Daoy (cell line): ENCODE measurements at regions not wholly inside any gene's neighbourhood (a gene's known extent, or its start where the extent isn't known, plus 50 kb on each side); places are given as distances from the start of the nearest gene placed in this dataset.

Experiments used
- DNase-seq: peaks from one replicate; pipeline ENCODE4 v3.0.0-alpha.2; 2015; ENCODE audit warnings: low read depth

DNA sequence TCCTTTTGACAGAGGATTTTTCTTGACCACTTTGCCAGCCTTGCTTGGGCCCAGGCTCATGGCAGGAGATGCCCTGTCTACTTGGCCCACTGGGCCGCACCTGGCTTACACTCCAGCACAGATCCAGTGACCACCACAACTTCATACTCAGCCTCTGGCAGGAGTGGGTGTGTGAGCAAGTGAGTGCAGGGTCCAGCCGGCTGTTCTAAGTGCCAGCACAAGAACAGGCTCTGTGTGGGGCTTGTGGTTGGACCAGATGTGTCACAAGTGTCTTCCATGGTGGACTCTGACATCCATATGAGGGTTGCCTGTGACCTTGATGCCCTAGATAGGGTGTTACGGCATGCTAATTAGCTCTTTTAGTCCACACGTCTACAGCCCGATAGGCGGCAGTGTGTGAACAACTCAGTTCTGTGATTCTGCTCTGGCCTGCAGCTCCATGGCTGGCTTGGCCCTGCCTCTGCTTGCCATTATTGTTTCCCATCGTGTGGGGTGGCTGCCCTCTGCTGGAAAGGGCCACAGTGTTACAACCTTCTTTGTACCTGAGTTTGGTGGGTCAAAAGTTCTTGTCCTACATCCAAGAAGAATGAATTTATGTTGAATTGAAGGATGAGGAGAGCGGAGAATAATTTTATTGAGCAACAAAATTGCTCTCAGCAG lies 1089.1 kb downstream of the SLC6A15 start:
- DNase-seq = peak; percentile 33

DNA sequence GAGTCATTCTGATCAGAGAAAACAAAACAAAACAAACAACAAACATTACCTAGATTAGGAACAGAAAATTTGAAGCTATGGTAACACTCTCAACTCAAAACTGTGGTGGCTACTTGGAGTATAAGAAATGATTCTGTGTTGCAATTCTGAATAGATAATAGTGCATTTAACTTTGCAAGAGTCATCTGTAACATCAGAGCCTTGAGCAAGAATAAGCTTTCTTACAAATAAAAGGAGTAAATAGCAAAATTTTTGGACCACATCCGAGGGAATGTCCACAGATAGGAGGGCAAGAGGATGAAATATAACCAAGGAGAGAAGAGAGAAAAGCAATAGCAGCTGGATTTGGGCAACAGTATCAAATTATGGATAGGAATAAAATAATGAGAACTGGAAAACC lies 1090.6 kb downstream of the SLC6A15 start:
- no peak for DNase-seq

DNA sequence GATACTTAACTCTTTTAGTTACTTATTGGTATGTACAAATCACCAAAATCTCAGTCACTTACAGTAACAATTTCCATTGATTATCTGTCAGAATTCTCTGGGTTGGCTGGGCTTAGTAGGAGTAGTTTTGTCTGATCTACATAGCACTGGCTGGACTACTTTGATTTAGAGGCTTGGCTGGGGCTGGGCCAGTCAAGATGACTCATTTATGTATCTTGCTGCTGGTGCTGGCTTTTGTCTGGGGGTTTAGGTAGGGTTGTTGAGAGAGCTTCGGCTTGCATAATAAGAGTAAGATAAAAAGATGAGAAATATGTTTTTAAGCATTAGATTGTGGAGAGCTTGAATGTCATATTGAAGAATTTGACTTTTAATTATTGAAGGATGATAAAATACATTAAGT lies 1093.7 kb downstream of the SLC6A15 start:
- no peak for DNase-seq

DNA sequence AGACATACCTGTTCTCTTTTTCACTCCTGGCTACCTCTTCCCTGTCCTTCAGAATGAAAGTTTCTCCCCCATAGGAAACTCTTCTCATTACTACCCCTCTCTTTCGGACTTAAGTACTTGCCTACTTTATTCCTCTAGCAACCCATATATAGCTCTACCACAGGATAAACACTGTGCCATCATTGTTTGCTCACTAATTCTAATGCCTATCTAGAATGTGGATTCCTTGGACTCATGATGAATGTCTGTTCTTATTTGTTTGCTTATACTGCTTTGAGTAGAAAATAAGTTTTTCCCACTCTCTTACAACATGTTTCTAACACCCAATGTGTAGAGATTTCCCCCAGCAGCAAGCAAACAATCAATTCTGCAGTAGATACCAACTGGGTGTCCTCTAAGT lies 1094.9 kb downstream of the SLC6A15 start:
- DNase-seq = no peak

DNA sequence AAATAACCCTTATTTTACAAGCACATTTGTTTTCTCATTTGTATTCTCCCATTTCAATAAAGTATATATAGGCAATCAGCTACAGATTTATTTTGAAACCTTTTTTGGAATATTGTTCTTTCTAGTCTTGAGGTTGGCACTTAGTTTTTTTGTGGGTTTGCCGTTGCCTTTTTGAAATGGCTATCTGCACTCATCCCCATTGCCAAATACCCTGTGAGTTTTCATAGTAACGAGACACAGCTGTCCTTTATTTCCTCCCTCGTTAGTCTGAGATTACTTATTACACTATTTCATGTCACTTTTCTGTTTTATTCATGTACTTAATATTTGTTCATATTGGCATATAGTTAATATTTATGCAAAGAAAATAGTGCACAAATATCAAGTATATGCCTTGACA lies 1104.0 kb downstream of the SLC6A15 start:
- no peak for DNase-seq

DNA sequence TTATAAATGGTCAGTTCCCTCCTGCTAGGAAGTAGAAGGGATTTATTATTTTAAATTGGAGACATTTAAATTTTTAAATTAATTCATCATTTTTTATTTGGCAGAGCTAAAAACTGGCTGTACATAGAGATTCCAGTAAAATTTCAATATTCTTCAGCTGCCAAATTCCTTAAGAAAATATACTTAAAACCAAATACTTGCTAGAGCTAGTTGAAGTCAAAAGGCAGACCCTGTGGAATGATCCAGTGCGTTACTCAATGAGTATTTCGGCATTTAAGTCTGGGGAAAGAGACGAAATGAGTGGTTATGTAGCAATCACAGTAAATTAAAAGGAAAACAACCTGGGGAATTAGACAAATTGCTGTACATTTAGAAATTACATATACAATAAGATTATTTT lies 1104.7 kb downstream of the SLC6A15 start:
- DNase-seq = no peak

DNA sequence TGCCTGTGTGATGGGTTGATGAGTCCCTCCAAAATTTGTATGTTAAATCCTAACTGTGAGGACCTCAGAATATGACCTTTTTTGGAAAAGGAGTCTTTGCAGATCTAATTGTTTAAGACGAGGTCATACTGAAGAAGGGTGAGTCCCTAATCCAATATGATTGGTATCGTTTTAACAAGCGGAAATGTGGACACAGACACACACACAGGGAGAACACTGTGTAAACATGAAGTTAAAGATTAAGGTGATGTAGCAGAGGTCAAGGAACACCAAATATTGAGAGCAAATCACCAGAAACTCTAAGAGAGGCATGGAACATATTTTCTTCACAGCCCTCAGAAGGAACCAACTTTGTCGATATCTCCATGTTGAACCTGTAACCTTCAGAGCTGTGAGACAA lies 1106.7 kb downstream of the SLC6A15 start:
- DNase-seq = no peak

DNA sequence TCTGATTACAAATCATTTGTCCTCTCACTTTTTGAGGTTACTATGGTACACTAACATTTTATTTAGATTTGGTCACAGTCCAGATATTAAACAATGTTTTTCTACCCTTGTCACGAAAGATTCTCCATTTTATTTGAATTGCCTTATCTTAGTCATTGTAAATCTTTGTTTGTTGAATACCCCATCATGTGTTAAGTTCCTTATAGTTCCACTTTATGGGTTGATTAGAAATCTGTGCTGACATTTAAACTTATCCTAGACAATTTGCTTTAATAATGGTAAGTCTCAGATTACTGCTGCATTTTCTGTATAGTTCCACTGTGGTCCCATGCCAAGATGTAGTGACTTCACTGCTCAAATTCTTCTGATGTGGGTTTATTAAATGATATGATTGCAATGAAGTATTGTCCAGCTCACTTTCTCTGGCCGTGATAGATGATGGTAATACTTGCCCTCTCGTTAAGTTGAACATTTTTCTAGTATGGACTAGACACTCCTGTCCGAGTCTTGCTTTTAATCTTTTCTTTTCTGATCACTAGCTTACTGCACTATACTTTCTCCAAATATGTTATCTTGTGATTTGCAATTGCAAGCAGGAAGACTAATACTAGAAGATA lies 1107.3 kb downstream of the SLC6A15 start:
- no peak for DNase-seq

DNA sequence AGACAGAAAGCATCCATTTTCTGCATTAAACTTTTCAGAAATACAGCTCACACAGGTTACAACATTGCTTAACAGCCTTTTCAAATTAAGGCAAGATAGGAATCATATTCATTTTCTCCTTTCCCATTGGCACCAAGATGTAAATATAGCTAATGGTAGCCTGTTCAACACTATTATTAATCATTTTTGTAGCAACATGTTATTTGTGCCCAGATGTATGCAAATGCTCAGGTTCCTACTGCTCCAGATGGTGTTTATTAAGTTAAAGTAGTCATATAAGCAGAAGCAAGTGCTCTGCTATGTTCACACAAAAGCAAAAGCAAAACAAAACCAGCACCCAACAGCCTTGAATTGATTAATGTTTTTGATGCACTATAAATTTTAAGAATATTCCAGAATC lies 1110.6 kb downstream of the SLC6A15 start:
- no peak for DNase-seq

DNA sequence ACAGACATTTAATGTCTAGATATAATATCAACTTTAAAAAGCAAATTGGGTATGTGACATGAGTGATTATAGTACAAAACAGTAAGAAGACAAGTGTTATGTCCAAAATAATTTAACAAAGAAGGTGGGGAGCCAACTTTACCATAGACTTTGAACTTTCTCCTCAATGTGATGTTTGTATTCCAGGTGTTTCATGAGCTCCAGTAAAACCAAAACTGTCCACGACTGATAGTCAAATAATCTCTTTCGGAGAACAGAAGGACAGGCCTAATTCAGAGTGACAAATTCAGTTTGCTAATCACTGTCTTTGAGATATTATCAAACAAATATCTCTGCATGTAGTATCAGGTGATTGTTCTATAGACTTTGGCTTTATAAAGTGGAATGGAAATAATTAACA lies 1112.6 kb downstream of the SLC6A15 start:
- no peak for DNase-seq

DNA sequence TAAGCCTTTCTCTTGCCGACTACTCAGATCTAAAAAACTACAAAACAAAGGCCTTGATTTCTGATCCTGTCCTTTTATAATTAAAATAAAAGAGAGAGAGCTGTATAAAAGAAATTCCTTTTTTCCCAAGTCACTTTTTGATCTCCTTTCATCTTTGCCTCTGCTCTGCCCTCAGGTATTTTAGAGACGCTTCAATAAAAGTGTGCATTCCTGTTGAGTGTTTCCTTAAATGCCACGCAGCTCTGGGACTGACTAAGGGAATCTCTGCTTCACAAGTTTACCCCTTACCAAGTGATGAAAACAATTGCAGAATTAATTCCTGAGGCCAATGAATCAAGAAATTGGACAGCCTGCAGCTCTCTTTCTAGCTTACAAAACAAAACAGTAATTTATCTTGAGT lies 1109.8 kb downstream of the TMTC2 start:
- DNase-seq = no peak

DNA sequence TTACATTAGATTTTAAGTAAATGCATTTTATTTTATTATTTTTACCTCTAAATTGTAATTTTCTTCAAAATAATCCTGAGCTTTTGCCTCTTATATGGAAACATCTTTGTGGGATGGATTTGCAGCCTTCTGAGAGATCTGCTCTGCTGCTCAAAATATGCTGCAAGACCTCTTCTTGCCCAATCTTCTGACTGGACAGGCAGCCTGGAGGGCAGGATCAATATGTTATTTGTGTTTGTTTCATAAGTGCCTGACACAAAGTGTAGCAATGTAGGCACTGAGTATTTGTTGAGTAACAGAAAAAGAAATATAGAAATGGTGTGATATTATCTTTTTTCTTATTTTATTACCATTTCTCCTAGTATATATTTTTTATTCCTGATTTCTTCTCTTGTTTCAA lies 1106.9 kb downstream of the TMTC2 start:
- no peak for DNase-seq

DNA sequence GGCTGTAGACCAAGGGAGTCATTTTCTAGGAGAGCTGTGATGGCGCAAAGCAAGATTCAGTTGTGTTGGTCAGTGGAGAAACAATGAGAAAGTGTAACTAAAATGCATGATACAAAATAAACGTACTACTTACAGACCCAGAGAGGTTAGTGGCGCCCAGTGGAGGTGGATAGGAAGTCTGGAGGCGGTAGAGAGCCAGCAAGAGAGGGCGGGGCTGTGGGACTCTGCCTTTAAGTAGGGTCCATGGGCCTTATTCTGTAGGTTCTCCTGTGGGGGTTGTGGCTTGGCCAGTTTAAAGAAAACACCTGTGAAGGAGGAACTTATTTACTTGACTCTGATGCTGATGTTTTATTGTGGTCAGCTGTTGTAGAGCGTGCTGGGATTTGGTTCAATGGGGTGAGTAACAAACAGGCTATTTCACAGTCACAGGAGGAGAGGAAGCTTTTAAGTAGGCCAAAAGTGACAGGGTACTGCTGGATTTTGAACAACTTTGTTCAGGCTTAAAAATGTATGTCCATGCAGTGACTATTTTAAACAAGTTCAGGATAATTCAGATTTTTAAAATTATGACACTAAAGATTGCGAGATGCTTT lies 1097.7 kb downstream of the TMTC2 start:
- no peak for DNase-seq

DNA sequence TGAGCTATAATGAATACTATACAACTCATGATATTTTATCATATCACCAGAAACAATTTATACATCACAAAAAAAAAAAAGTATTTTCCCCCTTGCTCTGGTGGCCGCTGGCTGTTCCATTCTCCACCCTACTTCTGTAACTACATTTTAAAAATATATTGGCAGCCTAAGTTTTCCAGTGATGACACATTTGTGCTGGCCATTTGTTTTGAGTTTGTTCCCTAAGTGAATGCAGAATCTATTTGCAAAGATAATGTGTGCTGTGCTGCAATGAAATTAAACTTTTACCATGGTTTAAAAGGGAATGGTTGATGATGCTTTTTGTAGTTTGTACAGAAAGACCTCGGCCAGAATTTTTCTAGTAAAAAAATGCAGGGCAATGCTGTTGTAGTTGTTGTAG lies 1092.8 kb downstream of the TMTC2 start:
- DNase-seq = no peak

DNA sequence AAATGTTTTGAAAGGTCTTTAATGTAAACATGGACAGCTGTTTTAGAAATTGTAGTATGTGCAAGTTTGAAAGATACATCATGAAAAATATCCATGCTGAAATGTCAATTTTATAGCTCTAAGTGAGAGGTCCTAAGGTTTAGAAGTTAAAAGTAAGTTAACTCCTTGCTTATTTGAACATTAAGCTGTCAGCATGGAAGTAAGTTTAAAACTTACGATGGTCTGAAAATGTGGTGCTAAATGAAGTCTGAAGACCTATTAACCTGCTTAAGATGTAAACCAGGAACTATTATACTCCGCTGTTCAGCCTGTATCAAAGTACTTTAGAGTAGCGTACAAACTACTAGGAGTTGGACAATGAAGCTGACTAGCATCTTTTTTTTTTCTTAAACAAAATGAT lies 1082.4 kb downstream of the TMTC2 start:
- DNase-seq = no peak

DNA sequence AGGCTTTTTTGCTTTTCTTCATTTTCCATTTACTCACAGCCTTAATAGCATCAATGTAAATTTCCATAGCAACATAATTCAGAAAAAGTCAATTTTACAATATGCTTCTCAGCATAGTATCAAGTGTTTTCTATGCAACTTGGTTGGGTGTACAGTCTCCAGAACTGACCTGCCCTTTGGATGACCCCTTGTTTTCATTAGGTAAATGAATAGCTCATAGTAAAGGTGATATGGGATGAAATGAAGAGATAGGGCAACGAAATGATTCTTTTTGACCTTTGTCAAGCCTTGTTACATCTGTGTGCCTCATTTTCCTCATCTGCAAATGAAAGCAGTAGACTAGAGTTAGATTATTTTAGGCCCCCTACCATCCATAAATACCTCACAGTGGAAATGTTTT lies 1081.0 kb downstream of the TMTC2 start:
- no peak for DNase-seq

DNA sequence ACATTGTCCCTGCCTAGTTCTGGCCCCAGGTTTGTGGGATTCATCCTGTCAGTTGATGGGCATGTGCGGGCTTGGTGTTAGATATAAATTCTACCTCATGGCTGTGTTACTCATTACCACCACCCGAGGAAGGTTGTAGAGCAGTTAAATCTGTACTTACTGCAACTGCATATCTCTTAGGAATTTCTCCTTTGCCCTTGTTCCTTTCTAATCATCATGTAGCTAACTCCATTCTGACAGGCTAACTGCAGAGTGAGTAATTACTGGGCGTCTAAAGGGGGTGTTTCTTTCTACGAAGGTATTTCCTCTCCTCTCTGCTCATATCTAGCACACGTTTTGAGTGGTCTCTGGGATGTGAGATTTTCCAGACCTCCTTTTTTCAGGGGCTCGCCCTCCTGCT lies 1076.7 kb downstream of the TMTC2 start:
- DNase-seq = no peak

DNA sequence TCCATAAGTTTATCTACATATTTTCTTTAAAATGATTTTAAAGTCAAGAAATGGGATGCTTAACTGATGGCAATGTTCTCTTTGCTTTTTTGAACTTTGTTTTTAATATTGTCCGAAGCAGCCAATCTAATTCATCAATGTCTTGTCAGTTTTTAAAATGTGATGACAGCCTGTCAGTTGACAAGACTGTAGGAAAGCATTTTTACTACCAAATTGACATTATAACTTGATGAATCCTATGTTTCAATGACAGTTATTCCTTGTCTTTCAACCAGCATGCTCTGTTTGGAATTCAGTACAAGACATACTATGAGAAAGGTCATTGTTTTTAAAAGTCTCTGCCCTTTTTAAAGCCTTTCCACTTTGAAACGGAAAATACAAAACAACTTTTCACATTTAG lies 1073.2 kb downstream of the TMTC2 start:
- DNase-seq = no peak

DNA sequence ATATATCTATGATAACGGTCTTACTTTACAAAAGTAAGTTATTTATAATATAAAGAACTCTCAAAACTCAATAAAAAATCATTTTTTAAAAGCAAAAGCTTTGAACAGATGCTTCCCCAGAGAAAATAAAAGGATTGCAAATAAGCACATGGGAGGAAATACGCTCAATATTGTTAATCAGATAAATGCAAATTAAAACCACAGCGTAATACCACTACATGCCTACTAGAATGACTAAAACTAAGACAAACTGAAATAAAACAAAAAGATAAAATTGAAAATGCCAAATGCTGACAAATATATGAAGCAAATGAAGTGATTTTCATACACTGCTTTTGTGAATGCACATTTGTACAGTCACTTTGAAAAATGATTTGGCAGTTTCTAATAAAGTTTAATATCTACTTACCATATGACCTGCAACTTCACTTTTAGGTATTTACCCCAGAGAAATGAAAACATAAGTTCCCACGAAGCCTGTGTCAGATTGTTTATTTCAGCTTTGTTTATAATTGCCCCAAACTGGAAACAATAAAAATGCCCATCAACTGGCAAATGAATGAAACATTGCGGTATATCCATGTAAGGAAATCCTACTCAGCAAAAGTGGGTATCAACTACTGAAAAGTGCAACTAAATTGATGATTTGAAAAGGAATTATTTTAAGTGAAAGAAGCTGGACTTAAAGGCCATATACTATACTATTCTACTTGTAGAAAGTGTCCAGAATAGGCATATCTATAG lies 1072.4 kb downstream of the TMTC2 start:
- DNase-seq = no peak

DNA sequence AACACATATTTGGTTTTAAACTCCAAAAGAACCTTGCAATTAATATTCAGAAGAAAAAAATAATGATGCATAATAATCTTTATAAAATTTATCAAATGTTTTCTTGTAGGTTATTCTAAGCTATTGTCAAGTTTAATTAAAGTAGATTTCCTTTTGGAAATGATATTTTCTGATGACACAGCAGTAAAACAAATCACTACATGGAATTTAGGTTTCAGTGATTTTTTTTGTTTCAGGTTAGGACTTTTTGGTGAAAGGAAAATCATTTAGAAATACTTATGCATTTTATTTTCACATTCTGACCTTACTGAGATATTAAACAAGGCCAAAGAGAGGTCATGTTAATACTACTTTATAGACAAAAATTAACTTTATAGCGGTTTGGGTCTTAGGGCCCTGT lies 1067.2 kb downstream of the TMTC2 start:
- no peak for DNase-seq

DNA sequence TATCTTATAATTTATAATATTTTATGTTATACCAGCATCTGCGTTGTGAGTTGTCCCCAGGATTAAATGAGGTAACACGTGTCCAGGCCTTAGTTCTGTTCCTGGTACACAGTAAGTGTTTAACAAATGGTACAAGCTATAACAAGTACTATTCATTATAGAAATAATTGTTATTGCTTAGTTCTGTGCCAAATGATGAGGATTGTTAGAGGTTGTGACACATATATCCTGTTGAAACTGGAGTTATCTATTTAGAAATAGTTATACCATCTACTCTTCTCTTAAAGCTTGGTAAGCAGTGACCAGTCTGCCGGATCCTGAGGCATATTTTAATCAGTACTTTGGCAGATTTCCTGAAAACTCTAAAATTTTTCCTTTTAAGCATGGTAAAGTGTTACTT lies 1066.5 kb downstream of the TMTC2 start:
- DNase-seq = no peak

DNA sequence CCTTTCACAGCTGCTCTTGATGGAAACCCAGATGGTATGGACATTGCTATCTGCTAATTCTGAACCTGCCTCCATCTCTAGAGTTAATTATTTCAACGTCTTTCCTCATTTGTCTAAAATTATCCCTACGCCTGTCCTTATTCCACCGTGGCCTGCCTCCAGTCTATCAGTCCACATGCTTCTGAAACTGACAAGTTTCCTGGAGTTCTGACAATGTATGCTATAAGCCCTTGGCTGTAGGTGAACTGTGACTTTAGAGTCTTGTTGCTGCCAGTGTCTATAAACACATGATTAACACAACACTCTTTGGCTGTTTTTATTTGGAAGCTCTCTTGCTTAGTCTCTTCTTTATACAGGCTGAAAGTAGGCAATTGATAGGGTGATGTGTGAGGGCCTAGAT lies 1052.9 kb downstream of the TMTC2 start:
- DNase-seq = no peak

DNA sequence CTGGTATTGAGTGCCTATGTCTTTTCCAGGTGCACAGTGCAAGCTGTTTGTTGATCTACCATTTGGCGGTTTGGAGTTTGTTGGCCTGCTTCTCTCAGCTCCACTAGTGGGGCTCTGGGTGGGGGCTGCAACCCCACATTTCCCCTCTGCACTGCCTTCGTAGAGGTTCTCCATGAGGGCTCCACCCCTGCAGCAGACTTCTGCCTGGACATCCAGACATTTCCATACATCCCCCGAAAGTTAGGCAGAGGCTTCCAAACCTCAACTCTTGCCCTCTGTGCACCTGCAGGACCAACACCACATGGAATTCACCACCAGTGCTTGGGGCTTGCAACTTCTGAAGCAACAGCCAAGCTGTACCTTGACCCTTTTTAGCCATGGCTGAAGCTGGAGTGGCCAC lies 1024.1 kb downstream of the TMTC2 start:
- DNase-seq = no peak
